H1 (cell line): ENCODE measurements at regions not wholly inside any gene's neighbourhood (a gene's known extent, or its start where the extent isn't known, plus 50 kb on each side); places are given as distances from the start of the nearest gene placed in this dataset.

Source experiments
- ATF3 ChIP-seq: IDR thresholded peaks from 2 replicates; pipeline ENCODE4 v1.6.1; 2011; ENCODE audit warnings: low read depth, mild to moderate bottlenecking, low read length; ENCODE audit not compliant: insufficient read depth
- CBX8 ChIP-seq: fragments of 300-800, 300-1000 bp; sonication (generic); IDR thresholded peaks from 2 replicates; pipeline ENCODE4 v1.7.1; 2016; ENCODE audit warnings: low read depth, low read length, borderline replicate concordance
- CTCF ChIP-seq, 3 experiments: IDR thresholded peaks; 1 replicate in 2 of 3; 2 replicates in 1 of 3; pipeline versions ENCODE4 v1.5.1 to v1.6.1; 2011; ENCODE audit warnings: low read length in 3 of 3, mild to moderate bottlenecking in 3 of 3, inconsistent platforms in 2 of 3, low read depth in 1 of 3, moderate library complexity in 1 of 3; ENCODE audit not compliant: insufficient read depth in 1 of 3; ENCODE audit errors: control extremely low read depth in 1 of 3
- EGR1 ChIP-seq: IDR thresholded peaks from 2 replicates; pipeline ENCODE4 v1.6.1; 2011; ENCODE audit warnings: low read depth, low read length, borderline replicate concordance
- EZH2 ChIP-seq: fragments of 200-600 bp; sonication (generic); IDR thresholded peaks from 2 replicates; pipeline ENCODE4 v1.7.1; 2012; ENCODE audit warnings: low read depth, mild to moderate bottlenecking, moderate library complexity, low read length, inconsistent platforms; ENCODE audit not compliant: severe bottlenecking
- JUND ChIP-seq: IDR thresholded peaks from 2 replicates; pipeline ENCODE4 v1.6.1; 2011; ENCODE audit warnings: mild to moderate bottlenecking, improper control_type of control experiment, low read length
- KDM1A ChIP-seq: fragments of 200-600, 300-600 bp; sonication (generic); IDR thresholded peaks from 2 replicates; pipeline ENCODE4 v1.7.1; 2016; ENCODE audit warnings: mild to moderate bottlenecking, low read length, borderline replicate concordance
- POLR2A ChIP-seq, 2 experiments: IDR thresholded peaks; 1 replicate in 1 of 2; 2 replicates in 1 of 2; pipeline ENCODE4 v1.6.1; 2011; ENCODE audit warnings: low read depth in 2 of 2, low read length in 2 of 2, mild to moderate bottlenecking in 2 of 2; ENCODE audit errors: control extremely low read depth in 1 of 2
- RBBP5 ChIP-seq: IDR thresholded peaks from 2 replicates; pipeline ENCODE4 v1.7.1; 2012; ENCODE audit warnings: low read depth, mild to moderate bottlenecking, inconsistent platforms, low read length, moderate library complexity, borderline replicate concordance
- SIN3A ChIP-seq, 2 experiments: IDR thresholded peaks in 1 of 2; conservative IDR thresholded peaks in 1 of 2; 2 replicates each; pipeline ENCODE4 v1.6.1; 2011 to 2012; ENCODE audit warnings: low read length in 2 of 2, improper control_type of control experiment in 1 of 2, low read depth in 1 of 2, mild to moderate bottlenecking in 1 of 2
- SP1 ChIP-seq: IDR thresholded peaks from 2 replicates; pipeline ENCODE4 v1.6.1; 2011; ENCODE audit warnings: low read depth, low read length
- TAF1 ChIP-seq: IDR thresholded peaks from 2 replicates; pipeline ENCODE4 v1.6.1; 2011; ENCODE audit warnings: mild to moderate bottlenecking, low read depth, low read length
- YY1 ChIP-seq: IDR thresholded peaks from 2 replicates; pipeline ENCODE4 v1.6.1; 2011; ENCODE audit warnings: low read depth, mild to moderate bottlenecking, low read length
- ZNF274 ChIP-seq: IDR thresholded peaks from 2 replicates; pipeline ENCODE4 v1.7.0; 2012; ENCODE audit warnings: low read length, borderline replicate concordance; ENCODE audit errors: extremely low read depth

GRCh38 chr4:140250989-140251552 lies 97.1 kb upstream of the MAML3 start:
- no peak for TF ChIP-seq POLR2A (IDR thresholded peaks at IDR 0.05; ENCODE audit: control extremely low read depth in 1 of 2, low read depth in 2 of 2, low read length in 2 of 2)
- TF ChIP-seq YY1, result no peak
- TF ChIP-seq RBBP5, result no peak
- no peak for TF ChIP-seq SIN3A (conservative IDR thresholded peaks at IDR 0.05 in 1 of 2, IDR thresholded peaks at IDR 0.05 in 1 of 2; ENCODE audit: low read depth in 1 of 2, low read length in 2 of 2)
- no peak for TF ChIP-seq TAF1
- TF ChIP-seq JUND, result no peak
- no peak for TF ChIP-seq ZNF274
- TF ChIP-seq CTCF (IDR thresholded peaks at IDR 0.05; ENCODE audit: control extremely low read depth in 1 of 3, insufficient read depth in 1 of 3, low read depth in 1 of 3, low read length in 3 of 3), result no peak
- no peak for TF ChIP-seq SP1
- TF ChIP-seq EZH2, result no peak
- no peak for TF ChIP-seq KDM1A
- TF ChIP-seq CBX8, result no peak
- no peak for TF ChIP-seq ATF3
- TF ChIP-seq EGR1, result no peak
